Activated CD4-positive, alpha-beta T cell treated with anti-CD3 and anti-CD28 coated beads for 4 hours (primary cell): ENCODE measurements at regions not wholly inside any gene's neighbourhood (a gene's known extent, or its start where the extent isn't known, plus 50 kb on each side); places are given as distances from the start of the nearest gene placed in this dataset.

Experiments
- DNase-seq, 2 donors: peaks; one replicate each; pipeline ENCODE4 v3.0.0-alpha.2; 2020

GRCh38 chr2:37472959-37473358 is 128.5 kb downstream of the QPCT start:
- DNase-seq, result no peak

DNA sequence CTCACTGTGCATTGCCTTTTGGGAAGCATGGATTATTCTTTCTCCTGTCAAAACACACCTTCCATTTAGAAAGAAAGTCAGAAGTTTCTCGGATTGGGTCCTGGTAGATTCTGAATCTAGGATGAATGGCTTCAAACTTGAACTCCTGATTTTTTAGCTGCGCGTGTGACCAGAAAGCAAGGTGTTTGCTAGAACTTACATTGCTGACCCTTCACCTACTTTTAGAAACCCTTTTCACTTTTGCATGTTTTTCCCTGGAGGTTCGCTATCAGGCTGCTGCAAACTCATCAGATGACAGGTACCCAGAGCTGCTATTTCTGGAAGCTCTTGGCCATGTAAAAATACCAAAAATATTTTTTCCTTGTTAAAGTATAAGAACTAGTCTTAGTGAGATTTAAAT is 132.0 kb downstream of the QPCT start:
- DNase-seq, result no peak

GRCh38 chr2:37477921-37478320 is 133.5 kb downstream of the QPCT start:
- no peak for DNase-seq

GRCh38 chr2:37481244-37481643 is 136.8 kb downstream of the QPCT start:
- no peak for DNase-seq

DNA sequence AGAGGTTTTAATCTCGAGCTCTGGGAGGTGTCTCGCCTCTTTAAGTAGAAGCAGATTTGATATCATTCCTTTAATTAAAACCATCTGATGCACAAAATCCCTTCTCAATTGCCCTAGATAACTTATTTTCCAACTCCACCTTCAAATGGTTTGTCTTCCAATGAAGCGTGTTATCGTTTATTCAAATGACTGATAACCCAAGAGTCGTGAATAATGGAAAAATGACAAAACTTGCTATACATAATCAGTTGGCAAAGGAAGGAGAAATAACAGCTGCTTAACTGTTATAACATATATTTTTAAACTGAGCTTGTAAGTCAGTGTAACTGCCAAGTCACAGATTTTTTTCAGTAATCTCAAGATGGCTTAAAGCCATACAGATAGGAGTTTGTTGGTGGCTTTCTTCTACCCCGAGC is 144.6 kb downstream of the QPCT start:
- DNase-seq, result no peak

DNA sequence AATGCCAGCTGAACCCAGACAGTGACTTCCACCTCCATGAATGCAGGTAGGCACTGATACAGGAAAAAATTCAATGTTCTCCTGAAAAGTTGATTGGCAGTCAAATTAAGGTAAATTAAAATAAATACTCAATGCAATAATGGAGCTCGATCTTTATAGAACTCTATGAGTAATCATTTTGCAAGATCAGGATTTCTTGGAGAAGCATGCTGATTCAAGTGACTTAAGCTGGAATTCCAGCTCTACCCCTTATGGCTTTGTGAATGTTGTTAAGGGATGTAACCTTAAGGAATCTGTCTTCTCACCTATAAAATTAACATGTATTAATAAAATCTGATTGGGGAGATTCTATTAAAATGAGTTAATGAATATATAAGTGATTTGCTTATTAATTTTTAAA is 145.1 kb downstream of the QPCT start:
- DNase-seq, result no peak

GRCh38 chr2:37493425-37493824 is 149.0 kb downstream of the QPCT start:
- no peak for DNase-seq

GRCh38 chr2:37499113-37499512 is 154.7 kb downstream of the QPCT start:
- DNase-seq, result no peak

DNA sequence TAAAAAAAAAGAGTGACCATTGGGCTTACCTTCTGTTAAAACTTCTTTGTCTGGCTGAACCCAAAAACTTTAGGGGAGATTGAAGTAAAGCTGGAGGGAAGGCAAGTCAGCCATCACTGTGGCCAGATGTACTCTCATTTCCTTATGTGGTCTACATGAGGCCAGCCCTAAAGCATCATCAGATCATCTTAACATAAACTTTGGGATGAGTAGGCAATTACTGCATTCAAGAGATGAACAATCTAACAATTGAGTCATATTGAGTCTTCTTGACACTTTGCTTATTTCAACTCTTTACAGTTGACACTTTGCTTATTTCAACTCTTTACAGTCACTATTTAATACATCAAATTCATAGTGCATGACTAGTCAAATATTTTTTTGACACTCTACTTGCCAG is 155.6 kb downstream of the QPCT start:
- no peak for DNase-seq

DNA sequence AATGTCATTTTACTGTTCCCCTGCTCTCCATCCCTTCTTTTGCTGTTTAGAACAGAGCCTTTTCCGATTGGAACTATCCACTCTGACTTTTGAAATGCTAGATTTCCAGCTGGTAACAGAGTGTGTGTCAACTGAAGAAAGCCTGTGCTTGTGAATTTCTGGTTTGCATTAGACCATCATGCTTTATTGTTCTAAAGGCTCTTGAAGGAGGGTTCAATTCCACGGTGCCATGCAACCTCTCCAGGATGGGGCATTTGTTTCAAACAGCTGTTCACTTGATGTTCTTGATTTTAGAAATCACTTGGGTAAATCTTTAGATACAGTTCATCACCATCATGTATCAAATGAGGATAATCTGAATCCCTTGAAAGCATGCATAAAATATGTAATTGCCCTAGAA is 156.7 kb downstream of the QPCT start:
- no peak for DNase-seq

GRCh38 chr2:37506407-37507050 is 162.1 kb downstream of the QPCT start:
- no peak for DNase-seq

- DNase-seq, result no peak
Observed at GRCh38 chr2:37507051-37507410, 162.6 kb downstream of the QPCT start.

GRCh38 chr2:37507703-37508102 is 163.3 kb downstream of the QPCT start:
- no peak for DNase-seq

DNA sequence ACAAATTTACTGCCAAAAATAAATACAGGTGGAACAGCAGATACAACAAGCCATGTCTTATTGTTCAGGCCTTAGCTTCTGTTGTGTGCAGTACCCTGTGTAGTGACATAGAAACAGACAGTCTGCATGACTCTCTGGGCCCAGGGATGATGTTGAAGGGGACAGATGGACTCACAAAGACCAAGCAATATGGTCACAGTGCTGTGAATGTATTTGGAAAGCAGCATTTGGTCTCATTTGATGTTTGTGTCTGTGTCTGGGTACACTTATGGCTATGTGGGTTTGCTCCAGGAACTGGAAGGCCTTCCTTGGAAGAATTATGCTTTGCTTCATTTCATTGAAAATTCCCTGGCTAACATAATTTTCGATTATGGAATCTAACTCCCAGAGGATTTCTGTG is 158.5 kb downstream of the CDC42EP3 start:
- DNase-seq, result no peak

GRCh38 chr2:37523814-37524362 is 147.6 kb downstream of the CDC42EP3 start:
- DNase-seq, result no peak

- DNase-seq, result no peak
Observed at GRCh38 chr2:37526323-37526722, 145.1 kb downstream of the CDC42EP3 start.

GRCh38 chr2:37526856-37527255 is 144.6 kb downstream of the CDC42EP3 start:
- no peak for DNase-seq

DNA sequence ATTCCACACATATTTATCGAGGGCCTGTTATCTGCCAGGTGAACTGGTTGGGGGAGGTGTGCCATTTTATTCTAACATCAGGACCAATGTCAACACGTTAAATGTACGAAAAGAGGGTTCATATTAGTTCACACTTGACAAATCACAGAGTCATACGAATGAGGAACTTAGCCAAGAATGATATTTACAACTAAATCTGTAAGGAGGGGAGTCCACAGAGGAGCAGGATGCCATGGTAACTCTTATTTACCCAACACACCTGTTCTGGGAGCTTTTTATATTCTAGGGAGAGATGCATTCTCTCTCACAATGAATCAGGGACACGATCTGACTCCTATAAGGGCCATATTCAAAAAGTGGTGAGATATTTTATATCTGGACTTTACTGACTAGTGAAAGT is 144.1 kb downstream of the CDC42EP3 start:
- DNase-seq, result no peak

DNA sequence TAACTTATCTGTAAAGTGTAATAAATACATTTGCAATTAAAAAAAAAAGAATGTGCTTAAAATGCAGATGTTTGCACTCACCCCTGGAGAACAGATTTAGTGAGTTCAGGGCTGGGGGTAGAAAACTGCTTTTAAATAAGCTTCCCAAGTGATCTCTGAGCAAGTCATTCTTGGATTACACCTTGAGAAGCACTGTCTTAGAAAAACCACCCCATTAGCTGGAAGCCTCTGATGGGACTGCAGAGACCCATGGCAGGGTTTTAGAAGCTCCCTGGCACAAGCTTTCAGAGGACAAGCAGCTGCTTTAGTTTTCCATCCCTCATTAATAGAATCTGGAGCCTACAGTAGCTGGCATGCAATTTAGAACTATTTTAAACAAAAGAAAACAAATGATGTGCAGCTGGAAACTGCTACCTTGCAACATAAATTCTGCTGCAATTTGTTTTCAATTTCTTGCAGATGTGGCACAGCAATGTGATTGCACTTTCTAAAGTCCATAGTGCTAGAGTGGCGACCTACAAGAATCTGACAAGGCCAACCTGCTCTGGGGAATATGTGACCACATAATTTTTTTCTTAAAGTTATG is 141.5 kb downstream of the CDC42EP3 start:
- no peak for DNase-seq

- no peak for DNase-seq
Observed at GRCh38 chr2:37532503-37532902, 138.9 kb downstream of the CDC42EP3 start.

DNA sequence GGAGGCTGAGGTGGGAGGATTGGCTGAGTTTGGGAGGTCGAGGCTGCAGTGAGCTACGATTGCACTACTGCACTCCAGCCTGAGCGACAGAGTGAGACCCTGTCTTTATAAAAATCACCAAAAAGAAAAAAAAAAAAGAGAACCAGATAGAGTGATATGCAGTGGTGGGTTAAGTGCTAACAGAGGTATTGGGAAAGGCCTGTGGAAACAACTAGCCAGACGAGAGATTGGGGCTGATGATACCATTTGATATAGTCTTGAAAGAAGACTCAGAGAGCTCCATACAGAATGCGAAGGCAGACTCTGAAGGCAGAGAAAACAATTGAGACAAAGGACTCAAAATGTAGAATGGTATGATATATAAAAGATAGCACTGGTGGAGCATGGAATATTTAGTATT is 134.1 kb downstream of the CDC42EP3 start:
- no peak for DNase-seq

DNA sequence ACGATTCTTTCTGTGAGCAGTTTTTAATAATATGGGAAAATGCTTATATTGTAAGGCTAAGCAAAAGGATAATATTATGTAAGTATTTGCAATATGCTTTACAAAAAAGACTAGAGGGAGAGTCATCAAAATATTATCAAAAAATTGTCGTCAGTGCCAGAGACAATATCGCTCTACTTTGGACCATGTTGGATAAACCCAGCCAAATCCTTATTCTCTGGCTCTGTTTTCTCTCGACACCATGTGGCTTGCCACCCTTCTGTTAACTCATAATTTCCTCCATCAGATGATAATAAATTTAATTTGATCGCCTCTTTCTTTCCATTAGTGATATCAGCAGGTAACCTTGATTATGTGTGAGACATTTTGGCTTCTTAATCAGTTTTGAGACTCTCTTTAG is 129.9 kb downstream of the CDC42EP3 start:
- DNase-seq, result no peak

DNA sequence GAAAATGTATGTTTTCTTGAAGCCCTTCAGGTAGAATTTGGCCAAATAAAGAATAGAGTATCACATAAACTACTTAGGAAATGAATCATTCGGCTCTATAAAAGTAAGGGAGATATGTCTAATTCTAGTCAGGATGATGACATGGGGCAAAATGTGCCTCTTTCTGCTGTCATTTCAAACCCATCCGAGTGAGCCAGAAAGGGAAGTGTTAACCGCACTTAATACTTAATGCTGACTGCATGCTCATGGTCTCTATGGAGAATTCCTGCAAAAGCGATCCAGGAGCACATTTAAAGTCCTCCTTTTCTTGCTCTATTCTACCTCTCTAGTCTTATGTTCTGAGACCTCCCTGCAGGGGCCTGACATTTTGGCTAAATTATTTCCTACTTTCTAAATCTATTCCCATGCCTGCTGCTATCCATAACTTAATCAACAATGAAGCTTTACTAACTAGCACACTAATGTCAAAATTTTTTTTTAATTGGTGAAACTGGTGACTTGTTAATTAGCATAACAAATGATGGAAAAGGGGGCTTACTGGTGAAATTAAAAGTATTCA is 127.4 kb downstream of the CDC42EP3 start:
- DNase-seq, result no peak

- DNase-seq, result no peak
Observed at GRCh38 chr2:37544591-37545031, 126.8 kb downstream of the CDC42EP3 start.

GRCh38 chr2:37549598-37549997 is 121.8 kb downstream of the CDC42EP3 start:
- DNase-seq, result no peak
